PFSK-1 (cell line): ENCODE measurements at regions not wholly inside any gene's neighbourhood (a gene's known extent, or its start where the extent isn't known, plus 50 kb on each side); places are given as distances from the start of the nearest gene placed in this dataset.

ENCODE experiments used
- FOXP2 ChIP-seq: optimal IDR thresholded peaks from 2 replicates; pipeline ENCODE3; 2011; ENCODE audit warnings: borderline replicate concordance, control low read depth, inconsistent platforms; ENCODE audit not compliant: insufficient read depth; ENCODE audit errors: extremely low read length, extremely low read depth
- POLR2AphosphoS5 ChIP-seq: IDR thresholded peaks from 2 replicates; pipeline ENCODE4 v1.6.1; 2012; ENCODE audit warnings: low read depth, mild to moderate bottlenecking, control low read depth, low read length, moderate library complexity
- REST ChIP-seq, 2 experiments: IDR thresholded peaks; 2 replicates each; pipeline versions ENCODE4 v1.6.1 to v1.8.0; 2011 to 2012; ENCODE audit warnings: low read depth in 2 of 2, low read length in 2 of 2, control low read depth in 1 of 2, inconsistent platforms in 1 of 2, mild to moderate bottlenecking in 1 of 2, moderate library complexity in 1 of 2; ENCODE audit not compliant: insufficient read depth in 1 of 2
- SIN3A ChIP-seq: IDR thresholded peaks from 2 replicates; pipeline ENCODE4 v1.6.1; 2012; ENCODE audit warnings: mild to moderate bottlenecking, low read length, moderate library complexity, borderline replicate concordance; ENCODE audit not compliant: insufficient read depth
- TAF1 ChIP-seq: IDR thresholded peaks from 2 replicates; pipeline ENCODE4 v1.6.1; 2012; ENCODE audit warnings: low read length, control low read depth, borderline replicate concordance; ENCODE audit not compliant: insufficient read depth

- TF ChIP-seq SIN3A (no peak), REST (IDR thresholded peaks at IDR 0.05; ENCODE audit: insufficient read depth in 1 of 2, low read depth in 2 of 2, low read length in 2 of 2) (no peak), TAF1 (no peak), FOXP2 (no peak), POLR2AphosphoS5 (no peak)
Measured at GRCh38 chr1:238951809-238952208, 434.6 kb upstream of the CHRM3 start.

- TF ChIP-seq SIN3A, result no peak
- no peak for TF ChIP-seq REST (IDR thresholded peaks at IDR 0.05; ENCODE audit: insufficient read depth in 1 of 2, low read depth in 2 of 2, low read length in 2 of 2)
- TF ChIP-seq FOXP2, result no peak
Measured at GRCh38 chr1:238950784-238951183, 435.6 kb upstream of the CHRM3 start.

- TF ChIP-seq FOXP2 (no peak), REST (IDR thresholded peaks at IDR 0.05; ENCODE audit: insufficient read depth in 1 of 2, low read depth in 2 of 2, low read length in 2 of 2) (no peak), SIN3A (no peak), POLR2AphosphoS5 (no peak), TAF1 (no peak)
Measured at GRCh38 chr1:238950017-238950416, 436.4 kb upstream of the CHRM3 start.

GRCh38 chr1:238944028-238944427 is 442.3 kb upstream of the CHRM3 start:
- TF ChIP-seq REST (IDR thresholded peaks at IDR 0.05; ENCODE audit: insufficient read depth in 1 of 2, low read depth in 2 of 2, low read length in 2 of 2) (no peak), POLR2AphosphoS5 (no peak)

GRCh38 chr1:238927899-238928298 is 458.5 kb upstream of the CHRM3 start:
- no peak for TF ChIP-seq FOXP2
- no peak for TF ChIP-seq REST (IDR thresholded peaks at IDR 0.05; ENCODE audit: insufficient read depth in 1 of 2, low read depth in 2 of 2, low read length in 2 of 2)
- no peak for TF ChIP-seq SIN3A
- TF ChIP-seq TAF1, result no peak
- no peak for TF ChIP-seq POLR2AphosphoS5
